Body of pancreas (tissue), 4 donors: ENCODE measurements at regions not wholly inside any gene's neighbourhood (a gene's known extent, or its start where the extent isn't known, plus 50 kb on each side); places are given as distances from the start of the nearest gene placed in this dataset.

Experiments used
- POLR2A ChIP-seq, 3 donors: fragments of 450-650 bp; IDR thresholded peaks; one replicate each; pipeline ENCODE4 v1.6.1; 2016; ENCODE audit warnings: antibody characterized with exemption in 3 of 3, mild to moderate bottlenecking in 2 of 3
- TF ChIP-seq, protein P1 (sequence below), 7 experiments: fragments of 450-650 bp in 4 of 7; fragments of 200-600 bp in 3 of 7; sonication (generic) in 3 of 7; IDR thresholded peaks; one replicate each; pipeline ENCODE4 v1.5.1; 2016 to 2019; ENCODE audit warnings: antibody characterized with exemption in 7 of 7

DNA sequence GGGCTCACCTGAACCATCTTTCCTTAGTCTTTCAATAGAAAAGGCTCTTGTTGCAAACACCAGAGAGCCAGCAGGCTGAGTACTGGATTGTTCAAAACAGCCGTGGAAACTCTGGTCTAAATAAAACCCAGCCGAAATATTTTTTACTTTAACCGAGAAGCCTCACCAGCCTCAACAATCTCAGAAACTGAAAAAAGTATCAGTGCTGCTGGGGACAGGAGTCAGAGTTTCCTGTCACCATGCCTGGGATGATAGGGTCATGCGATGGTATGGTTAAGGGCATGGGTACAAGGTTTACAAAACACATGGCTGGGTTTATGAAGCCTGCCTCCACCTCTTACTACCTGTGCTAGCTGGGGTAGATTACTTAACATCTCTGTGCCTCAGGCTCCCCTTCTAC, 55.3 kb upstream of the FZD7 start:
- TF ChIP-seq, protein P1, sequence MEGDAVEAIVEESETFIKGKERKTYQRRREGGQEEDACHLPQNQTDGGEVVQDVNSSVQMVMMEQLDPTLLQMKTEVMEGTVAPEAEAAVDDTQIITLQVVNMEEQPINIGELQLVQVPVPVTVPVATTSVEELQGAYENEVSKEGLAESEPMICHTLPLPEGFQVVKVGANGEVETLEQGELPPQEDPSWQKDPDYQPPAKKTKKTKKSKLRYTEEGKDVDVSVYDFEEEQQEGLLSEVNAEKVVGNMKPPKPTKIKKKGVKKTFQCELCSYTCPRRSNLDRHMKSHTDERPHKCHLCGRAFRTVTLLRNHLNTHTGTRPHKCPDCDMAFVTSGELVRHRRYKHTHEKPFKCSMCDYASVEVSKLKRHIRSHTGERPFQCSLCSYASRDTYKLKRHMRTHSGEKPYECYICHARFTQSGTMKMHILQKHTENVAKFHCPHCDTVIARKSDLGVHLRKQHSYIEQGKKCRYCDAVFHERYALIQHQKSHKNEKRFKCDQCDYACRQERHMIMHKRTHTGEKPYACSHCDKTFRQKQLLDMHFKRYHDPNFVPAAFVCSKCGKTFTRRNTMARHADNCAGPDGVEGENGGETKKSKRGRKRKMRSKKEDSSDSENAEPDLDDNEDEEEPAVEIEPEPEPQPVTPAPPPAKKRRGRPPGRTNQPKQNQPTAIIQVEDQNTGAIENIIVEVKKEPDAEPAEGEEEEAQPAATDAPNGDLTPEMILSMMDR (IDR thresholded peaks at IDR 0.05): no peak
- TF ChIP-seq POLR2A (IDR thresholded peaks at IDR 0.05): no peak
